ENCODE measurements at regions not wholly inside any gene's neighbourhood (a gene's known extent, or its start where the extent isn't known, plus 50 kb on each side); places are given as distances from the start of the nearest gene placed in this dataset.

- no peak for TF ChIP-seq POLR2AphosphoS5 (IDR thresholded peaks at IDR 0.05)
- TF ChIP-seq CTCF (IDR thresholded peaks at IDR 0.05): no peak
- no peak for TF ChIP-seq EP300 (IDR thresholded peaks at IDR 0.05)
Observed at GRCh38 chr3:16058521-16058920, 116.0 kb upstream of the GALNT15 start.
